SU-DHL-6 (cell line): ENCODE measurements at regions not wholly inside any gene's neighbourhood (a gene's known extent, or its start where the extent isn't known, plus 50 kb on each side); places are given as distances from the start of the nearest gene placed in this dataset.

Source experiments
- H2AFZ ChIP-seq: fragments of 200-600 bp; sonication (generic); 2 replicates; pipeline ENCODE4 v1.6.1; 2014; ENCODE audit warnings: low read depth, mild to moderate bottlenecking, moderate library complexity, mixed read lengths, antibody characterized with exemption, low read length; ENCODE audit not compliant: severe bottlenecking
- H3F3A ChIP-seq: fragments of 200-600 bp; shearing (Covaris generic); 2 replicates; pipeline ENCODE4 v1.6.0; 2016; ENCODE audit warnings: antibody characterized with exemption, mild to moderate bottlenecking; ENCODE audit not compliant: insufficient read depth
- H3K27ac ChIP-seq: fragments of 200-600 bp; sonication (generic); 2 replicates; pipeline ENCODE4 v1.5.1; 2016; ENCODE audit warnings: low read depth, mild to moderate bottlenecking, low read length, moderate library complexity, mixed read lengths
- H3K27me3 ChIP-seq: fragments of 200-600 bp; sonication (generic), shearing (Covaris generic); 2 replicates; pipeline ENCODE4 v1.6.0; 2014; ENCODE audit warnings: mild to moderate bottlenecking, low read length
- H3K36me3 ChIP-seq: fragments of 200-600 bp; sonication (generic); 2 replicates; pipeline ENCODE4 v1.6.1; 2014; ENCODE audit warnings: mild to moderate bottlenecking, low read length, mixed read lengths
- H3K4me2 ChIP-seq: fragments of 300-600, 200-600 bp; shearing (Covaris generic), sonication (generic); 2 replicates; pipeline ENCODE4 v1.6.0; 2014; ENCODE audit warnings: low read length, low read depth, mild to moderate bottlenecking; ENCODE audit not compliant: poor library complexity, severe bottlenecking
- H3K4me3 ChIP-seq: fragments of 200-600 bp; sonication (generic); 2 replicates; pipeline ENCODE4 v1.5.1; 2014; ENCODE audit warnings: antibody characterized with exemption, low read length, mild to moderate bottlenecking, mixed read lengths; ENCODE audit not compliant: insufficient read depth, poor library complexity, severe bottlenecking
- H3K79me2 ChIP-seq: fragments of 200-600 bp; sonication (generic); 2 replicates; pipeline ENCODE4 v1.6.1; 2014; ENCODE audit warnings: mild to moderate bottlenecking, low read length, moderate library complexity; ENCODE audit not compliant: insufficient read depth
- H3K9ac ChIP-seq: fragments of 200-600 bp; sonication (generic); 2 replicates; pipeline ENCODE4 v1.7.0; 2014; ENCODE audit warnings: mild to moderate bottlenecking, low read length
- H3K9me2 ChIP-seq: fragments of 200-600 bp; sonication (generic); replicated peaks from 2 replicates; pipeline ENCODE4 v1.6.1; 2014; ENCODE audit warnings: low read length; ENCODE audit not compliant: insufficient read depth
- H3K9me3 ChIP-seq: fragments of 200-600 bp; sonication (generic); 2 replicates; pipeline ENCODE4 v1.6.1; 2014; ENCODE audit warnings: low read length, mixed read lengths; ENCODE audit not compliant: insufficient read depth
- H4K20me1 ChIP-seq: fragments of 200-600 bp; sonication (generic); 2 replicates; pipeline ENCODE4 v1.6.1; 2014; ENCODE audit warnings: low read depth, mild to moderate bottlenecking, antibody characterized with exemption, low read length, moderate library complexity, mixed read lengths
- CTCF ChIP-seq: fragments of 200-600 bp; sonication (generic); IDR thresholded peaks from one replicate; pipeline ENCODE4 v1.5.1; 2017; ENCODE audit warnings: antibody characterized with exemption, mild to moderate bottlenecking, low read length, moderate library complexity; ENCODE audit not compliant: insufficient read depth, poor library complexity, severe bottlenecking
- EZH2phosphoT487 ChIP-seq: fragments of 200-600 bp; sonication (generic), shearing (Covaris generic); conservative IDR thresholded peaks from 2 replicates; pipeline ENCODE4 v1.6.1; 2018; ENCODE audit warnings: mild to moderate bottlenecking, antibody characterized with exemption, low read length, moderate library complexity, mixed read lengths

DNA sequence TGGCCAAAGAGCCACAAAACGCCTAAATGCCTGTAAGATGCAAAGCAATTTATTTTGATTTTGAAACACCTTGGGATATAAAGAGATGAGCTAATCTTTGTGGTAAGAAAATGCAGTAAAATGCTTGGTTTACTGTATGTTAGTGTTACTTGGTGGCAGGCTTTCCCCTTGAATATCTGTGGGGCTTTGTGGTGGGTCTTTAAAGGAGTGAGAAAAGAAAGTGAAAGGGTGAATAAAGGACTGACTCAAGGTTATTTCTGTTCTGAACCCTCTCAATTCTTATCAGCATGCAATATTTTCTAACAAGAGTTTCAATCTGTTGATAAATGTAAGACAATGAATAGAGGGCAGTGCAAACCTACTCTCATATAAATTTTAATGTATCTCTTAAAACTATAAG lies 1555.9 kb upstream of the RAG2 start:
- no peak overlapping the region for H3K4me2 ChIP-seq
- no peak overlapping the region for H2AFZ ChIP-seq
- H3K9ac ChIP-seq: no peak overlapping the region
- H3K9me3 ChIP-seq: no peaks in the 10 kb centered on the region
- no peaks in the 10 kb centered on the region for H3K27me3 ChIP-seq
- no peaks in the 10 kb centered on the region for H4K20me1 ChIP-seq
- no peaks in the 10 kb centered on the region for H3K36me3 ChIP-seq
- H3K79me2 ChIP-seq: no peaks in the 10 kb centered on the region
- H3K9me2 ChIP-seq: no peaks in the 10 kb centered on the region; the same call in 1 of the 2 replicates
- no peak for TF ChIP-seq EZH2phosphoT487
- no peak for TF ChIP-seq CTCF
- H3F3A ChIP-seq: no peaks in the 10 kb centered on the region
- H3K4me3 ChIP-seq: no peak overlapping the region
- no peak overlapping the region for H3K27ac ChIP-seq

DNA sequence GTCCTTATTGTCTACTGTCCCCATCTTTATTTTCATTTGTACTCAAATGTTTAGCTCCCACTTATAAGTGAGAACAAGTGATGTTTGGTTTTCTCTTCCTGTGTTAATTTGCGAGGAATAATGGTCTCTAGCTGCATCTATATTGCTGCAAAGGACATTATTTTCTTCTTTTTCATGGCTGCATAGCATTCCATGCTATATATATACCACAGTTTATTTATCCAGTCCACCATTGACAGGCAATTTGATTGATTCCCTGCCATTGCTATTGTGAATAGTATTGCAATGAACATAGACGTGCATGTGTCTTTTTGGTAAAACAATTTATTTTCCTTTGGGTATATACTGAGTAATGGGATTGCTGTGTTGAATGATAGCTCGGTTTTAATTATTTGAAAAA lies 1545.8 kb upstream of the RAG2 start:
- TF ChIP-seq CTCF: no peak
- TF ChIP-seq EZH2phosphoT487: no peak

DNA sequence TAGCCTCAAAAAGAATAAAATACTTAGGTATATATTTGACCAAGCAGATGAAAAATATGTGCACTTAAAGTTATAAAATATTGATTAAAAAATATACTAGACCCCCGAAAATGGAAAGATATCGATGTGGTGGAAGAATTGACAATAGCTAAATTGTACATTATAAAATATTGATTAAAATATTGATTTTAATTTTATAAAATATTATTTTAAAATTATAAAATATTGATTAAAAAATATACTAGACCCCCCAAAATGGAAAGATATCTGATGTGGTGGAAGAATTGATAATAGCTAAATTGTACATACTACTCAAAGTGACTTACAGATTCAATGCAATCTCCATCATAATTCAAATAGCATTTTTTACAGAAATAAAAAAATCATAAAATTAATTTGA lies 1540.9 kb upstream of the RAG2 start:
- H4K20me1 ChIP-seq: no peaks in the 10 kb centered on the region
- no peak overlapping the region for H3K4me3 ChIP-seq
- H3F3A ChIP-seq: no peaks in the 10 kb centered on the region
- no peak overlapping the region for H3K4me2 ChIP-seq
- no peak overlapping the region for H3K27ac ChIP-seq
- H3K9ac ChIP-seq: no peak overlapping the region
- H3K9me3 ChIP-seq: peaks cover 12% of the 10 kb centered on the region; the same call in 1 of the 2 replicates
- TF ChIP-seq EZH2phosphoT487 (no peak), CTCF (no peak)
- no peaks in the 10 kb centered on the region; the same call in 1 of the 2 replicates for H3K36me3 ChIP-seq
- H3K79me2 ChIP-seq: no peaks in the 10 kb centered on the region
- no peak overlapping the region for H2AFZ ChIP-seq
- no peaks in the 10 kb centered on the region for H3K27me3 ChIP-seq
- H3K9me2 ChIP-seq: no peaks in the 10 kb centered on the region

More for the DNA sequence above, 1545.8 kb upstream of the RAG2 start:
- H3K4me3 ChIP-seq: no peak overlapping the region
- H3K9me2 ChIP-seq: no peaks in the 10 kb centered on the region
- H3K9me3 ChIP-seq: peaks cover 4% of the 10 kb centered on the region; the same call in 1 of the 2 replicates
- no peaks in the 10 kb centered on the region for H3K79me2 ChIP-seq
- H3K4me2 ChIP-seq: no peak overlapping the region
- no peak overlapping the region for H2AFZ ChIP-seq
- no peaks in the 10 kb centered on the region for H3F3A ChIP-seq
- no peaks in the 10 kb centered on the region for H3K27me3 ChIP-seq
- H3K36me3 ChIP-seq: no peaks in the 10 kb centered on the region; the same call in 1 of the 2 replicates
- H3K27ac ChIP-seq: no peak overlapping the region
- no peak overlapping the region for H3K9ac ChIP-seq
- H4K20me1 ChIP-seq: no peaks in the 10 kb centered on the region

GRCh38 chr11:38136887-38137286 lies 1538.9 kb upstream of the RAG2 start:
- Histone ChIP-seq H3K4me2 (no peak overlapping the region), H3K4me3 (no peak overlapping the region), H3K79me2 (no peaks in the 10 kb centered on the region), H3K9me3 (peaks cover 12% of the 10 kb centered on the region; the same call in 1 of the 2 replicates), H4K20me1 (no peaks in the 10 kb centered on the region), H2AFZ (no peak overlapping the region), H3K9me2 (no peaks in the 10 kb centered on the region), H3K9ac (no peak overlapping the region), H3K27ac (no peak overlapping the region), H3K27me3 (no peaks in the 10 kb centered on the region), H3K36me3 (no peaks in the 10 kb centered on the region; the same call in 1 of the 2 replicates), H3F3A (no peaks in the 10 kb centered on the region)
- TF ChIP-seq EZH2phosphoT487 (no peak), CTCF (no peak)
